ENCODE measurements at regions not wholly inside any gene's neighbourhood (a gene's known extent, or its start where the extent isn't known, plus 50 kb on each side); places are given as distances from the start of the nearest gene placed in this dataset.

- no peak overlapping the region for H2BK120ac ChIP-seq (ENCODE audit: low read depth, low read length)
- no peak overlapping the region for H2BK5ac ChIP-seq (ENCODE audit: low read depth, low read length, poor library complexity, severe bottlenecking)
- H3K9me3 ChIP-seq (ENCODE audit: control insufficient read depth, low read length) = no peaks in the 10 kb centered on the region
- no peak overlapping the region for H2BK15ac ChIP-seq (ENCODE audit: low read depth, poor library complexity, severe bottlenecking)
- H3K9ac ChIP-seq (ENCODE audit: low read length) = no peak overlapping the region
- no peak overlapping the region for H3K4me3 ChIP-seq (ENCODE audit: insufficient read depth in 1 of 2, low read depth in 1 of 2, low read length in 2 of 2)
- no peak overlapping the region for H2AFZ ChIP-seq (ENCODE audit: low read depth, low read length)
- no peak overlapping the region for H3K14ac ChIP-seq (ENCODE audit: low read length in 2 of 2)
- no peak overlapping the region for H2AK5ac ChIP-seq (ENCODE audit: low read length, severe bottlenecking)
- H3K4me2 ChIP-seq (ENCODE audit: low read length, poor library complexity, severe bottlenecking) = no peak overlapping the region
- 50% methylated on average over 1 of the region's 2 CpGs for WGBS
- H4K8ac ChIP-seq (ENCODE audit: low read length) = no peak overlapping the region
- no peak overlapping the region for H3K4ac ChIP-seq (ENCODE audit: low read depth in 1 of 2, low read length in 2 of 2)
- no peak overlapping the region for H3K23ac ChIP-seq (ENCODE audit: low read length in 2 of 2)
- DNase-seq = no peak
- no peaks in the 10 kb centered on the region for H3K27me3 ChIP-seq (ENCODE audit: control insufficient read depth in 1 of 2, insufficient read depth in 1 of 2, low read length in 2 of 2)
- H3K27ac ChIP-seq (ENCODE audit: low read length, poor library complexity, severe bottlenecking) = no peak overlapping the region
- no peaks in the 10 kb centered on the region for H3K36me3 ChIP-seq (ENCODE audit: control insufficient read depth in 1 of 2, insufficient read depth in 2 of 2, low read depth in 1 of 2, low read length in 2 of 2)
- no peaks in the 10 kb centered on the region for H3K79me1 ChIP-seq (replicated peaks; ENCODE audit: low read length, poor library complexity, severe bottlenecking)
- no peak overlapping the region for H3K18ac ChIP-seq (ENCODE audit: low read depth in 1 of 2, low read length in 2 of 2)
- H2BK12ac ChIP-seq (ENCODE audit: low read length in 2 of 2) = no peak overlapping the region
- no peak overlapping the region for H4K91ac ChIP-seq (ENCODE audit: low read length)
- H3K4me1 ChIP-seq (ENCODE audit: control insufficient read depth, insufficient read depth, low read depth, low read length) = no peaks in the 10 kb centered on the region
These were observed 904.2 kb upstream of the LRRC4C start for GRCh38 chr11:42363701-42364100.

GRCh38 chr11:42390116-42390515 lies 921.7 kb upstream of the API5 start:
- Histone ChIP-seq H2BK120ac (ENCODE audit: low read depth, low read length) (no peak overlapping the region), H3K18ac (ENCODE audit: low read depth in 1 of 2, low read length in 2 of 2) (no peak overlapping the region), H3K9me3 (ENCODE audit: control insufficient read depth, low read length) (no peaks in the 10 kb centered on the region), H3K14ac (ENCODE audit: low read length in 2 of 2) (no peak overlapping the region), H4K91ac (ENCODE audit: low read length) (no peak overlapping the region), H3K27me3 (ENCODE audit: control insufficient read depth in 1 of 2, insufficient read depth in 1 of 2, low read length in 2 of 2) (no peaks in the 10 kb centered on the region), H2AFZ (ENCODE audit: low read depth, low read length) (no peak overlapping the region), H3K4me1 (ENCODE audit: control insufficient read depth, insufficient read depth, low read depth, low read length) (no peaks in the 10 kb centered on the region), H3K27ac (ENCODE audit: low read length, poor library complexity, severe bottlenecking) (no peak overlapping the region), H2BK12ac (ENCODE audit: low read length in 2 of 2) (no peak overlapping the region), H3K4me2 (ENCODE audit: low read length, poor library complexity, severe bottlenecking) (no peak overlapping the region), H2BK5ac (ENCODE audit: low read depth, low read length, poor library complexity, severe bottlenecking) (no peak overlapping the region), H3K9ac (ENCODE audit: low read length) (no peak overlapping the region), H2AK5ac (ENCODE audit: low read length, severe bottlenecking) (no peak overlapping the region), H3K36me3 (ENCODE audit: control insufficient read depth in 1 of 2, insufficient read depth in 2 of 2, low read depth in 1 of 2, low read length in 2 of 2) (no peaks in the 10 kb centered on the region), H3K4ac (ENCODE audit: low read depth in 1 of 2, low read length in 2 of 2) (no peak overlapping the region), H4K8ac (ENCODE audit: low read length) (no peak overlapping the region), H2BK15ac (ENCODE audit: low read depth, poor library complexity, severe bottlenecking) (no peak overlapping the region), H3K79me1 (replicated peaks; ENCODE audit: low read length, poor library complexity, severe bottlenecking) (no peaks in the 10 kb centered on the region), H3K4me3 (ENCODE audit: insufficient read depth in 1 of 2, low read depth in 1 of 2, low read length in 2 of 2) (no peak overlapping the region), H3K23ac (ENCODE audit: low read length in 2 of 2) (no peak overlapping the region)
- no peak for DNase-seq

GRCh38 chr11:42397483-42397882 lies 914.3 kb upstream of the API5 start:
- H3K36me3 ChIP-seq (ENCODE audit: control insufficient read depth in 1 of 2, insufficient read depth in 2 of 2, low read depth in 1 of 2, low read length in 2 of 2) = no peaks in the 10 kb centered on the region
- no peak overlapping the region for H3K9ac ChIP-seq (ENCODE audit: low read length)
- no peak overlapping the region for H3K27ac ChIP-seq (ENCODE audit: low read length, poor library complexity, severe bottlenecking)
- H3K27me3 ChIP-seq (ENCODE audit: control insufficient read depth in 1 of 2, insufficient read depth in 1 of 2, low read length in 2 of 2) = no peaks in the 10 kb centered on the region
- no peak overlapping the region for H3K14ac ChIP-seq (ENCODE audit: low read length in 2 of 2)
- no peak overlapping the region for H2BK5ac ChIP-seq (ENCODE audit: low read depth, low read length, poor library complexity, severe bottlenecking)
- peaks cover 7% of the 10 kb centered on the region for H3K9me3 ChIP-seq (ENCODE audit: control insufficient read depth, low read length)
- H3K23ac ChIP-seq (ENCODE audit: low read length in 2 of 2) = no peak overlapping the region
- no peak for DNase-seq
- no peak overlapping the region for H2AFZ ChIP-seq (ENCODE audit: low read depth, low read length)
- H2BK12ac ChIP-seq (ENCODE audit: low read length in 2 of 2) = no peak overlapping the region
- H3K4me1 ChIP-seq (ENCODE audit: control insufficient read depth, insufficient read depth, low read depth, low read length) = no peaks in the 10 kb centered on the region
- H4K8ac ChIP-seq (ENCODE audit: low read length) = no peak overlapping the region
- no peak overlapping the region for H2BK120ac ChIP-seq (ENCODE audit: low read depth, low read length)
- no peak overlapping the region for H2AK5ac ChIP-seq (ENCODE audit: low read length, severe bottlenecking)
- no peak overlapping the region for H2BK15ac ChIP-seq (ENCODE audit: low read depth, poor library complexity, severe bottlenecking)
- no peak overlapping the region for H3K18ac ChIP-seq (ENCODE audit: low read depth in 1 of 2, low read length in 2 of 2)
- no peaks in the 10 kb centered on the region for H3K79me1 ChIP-seq (replicated peaks; ENCODE audit: low read length, poor library complexity, severe bottlenecking)
- no peak overlapping the region for H3K4me3 ChIP-seq (ENCODE audit: insufficient read depth in 1 of 2, low read depth in 1 of 2, low read length in 2 of 2)
- H4K91ac ChIP-seq (ENCODE audit: low read length) = no peak overlapping the region
- H3K4ac ChIP-seq (ENCODE audit: low read depth in 1 of 2, low read length in 2 of 2) = no peak overlapping the region
- no peak overlapping the region for H3K4me2 ChIP-seq (ENCODE audit: low read length, poor library complexity, severe bottlenecking)

GRCh38 chr11:42407341-42407740 lies 904.5 kb upstream of the API5 start:
- Histone ChIP-seq H3K79me1 (replicated peaks; ENCODE audit: low read length, poor library complexity, severe bottlenecking) (no peaks in the 10 kb centered on the region), H2AFZ (ENCODE audit: low read depth, low read length) (no peak overlapping the region), H3K23ac (ENCODE audit: low read length in 2 of 2) (no peak overlapping the region), H3K9me3 (ENCODE audit: control insufficient read depth, low read length) (no peaks in the 10 kb centered on the region), H2BK5ac (ENCODE audit: low read depth, low read length, poor library complexity, severe bottlenecking) (no peak overlapping the region), H3K9ac (ENCODE audit: low read length) (no peak overlapping the region), H4K8ac (ENCODE audit: low read length) (no peak overlapping the region), H3K14ac (ENCODE audit: low read length in 2 of 2) (no peak overlapping the region), H3K4ac (ENCODE audit: low read depth in 1 of 2, low read length in 2 of 2) (no peak overlapping the region), H3K36me3 (ENCODE audit: control insufficient read depth in 1 of 2, insufficient read depth in 2 of 2, low read depth in 1 of 2, low read length in 2 of 2) (no peaks in the 10 kb centered on the region), H3K18ac (ENCODE audit: low read depth in 1 of 2, low read length in 2 of 2) (no peak overlapping the region), H3K27me3 (ENCODE audit: control insufficient read depth in 1 of 2, insufficient read depth in 1 of 2, low read length in 2 of 2) (no peaks in the 10 kb centered on the region), H2BK120ac (ENCODE audit: low read depth, low read length) (no peak overlapping the region), H2BK15ac (ENCODE audit: low read depth, poor library complexity, severe bottlenecking) (no peak overlapping the region), H2AK5ac (ENCODE audit: low read length, severe bottlenecking) (no peak overlapping the region), H2BK12ac (ENCODE audit: low read length in 2 of 2) (no peak overlapping the region), H3K4me2 (ENCODE audit: low read length, poor library complexity, severe bottlenecking) (no peak overlapping the region), H4K91ac (ENCODE audit: low read length) (no peak overlapping the region), H3K4me1 (ENCODE audit: control insufficient read depth, insufficient read depth, low read depth, low read length) (no peaks in the 10 kb centered on the region), H3K27ac (ENCODE audit: low read length, poor library complexity, severe bottlenecking) (no peak overlapping the region), H3K4me3 (ENCODE audit: insufficient read depth in 1 of 2, low read depth in 1 of 2, low read length in 2 of 2) (no peak overlapping the region)
- 26% methylated on average over 3 of the region's 3 CpGs for WGBS
- no peak for DNase-seq

Measured in mesenchymal stem cell (in vitro differentiated cells and primary cell).